Endometrium (tissue), 2 donors: ENCODE measurements at regions not wholly inside any gene's neighbourhood (a gene's known extent, or its start where the extent isn't known, plus 50 kb on each side); places are given as distances from the start of the nearest gene placed in this dataset.
"Not testable (repeated sequence)": the region's sequence is repeated elsewhere in the genome, so short reads cannot be mapped to it uniquely, and the experiment has no call there.

Experiments
- FAIRE-seq: peaks from 2 replicates; lab custom pipeline; 2012; peaks lifted over from hg19 to GRCh38; lab: Jason Lieb, UNC
- donor health status: control.
- donor health status: control.

DNA sequence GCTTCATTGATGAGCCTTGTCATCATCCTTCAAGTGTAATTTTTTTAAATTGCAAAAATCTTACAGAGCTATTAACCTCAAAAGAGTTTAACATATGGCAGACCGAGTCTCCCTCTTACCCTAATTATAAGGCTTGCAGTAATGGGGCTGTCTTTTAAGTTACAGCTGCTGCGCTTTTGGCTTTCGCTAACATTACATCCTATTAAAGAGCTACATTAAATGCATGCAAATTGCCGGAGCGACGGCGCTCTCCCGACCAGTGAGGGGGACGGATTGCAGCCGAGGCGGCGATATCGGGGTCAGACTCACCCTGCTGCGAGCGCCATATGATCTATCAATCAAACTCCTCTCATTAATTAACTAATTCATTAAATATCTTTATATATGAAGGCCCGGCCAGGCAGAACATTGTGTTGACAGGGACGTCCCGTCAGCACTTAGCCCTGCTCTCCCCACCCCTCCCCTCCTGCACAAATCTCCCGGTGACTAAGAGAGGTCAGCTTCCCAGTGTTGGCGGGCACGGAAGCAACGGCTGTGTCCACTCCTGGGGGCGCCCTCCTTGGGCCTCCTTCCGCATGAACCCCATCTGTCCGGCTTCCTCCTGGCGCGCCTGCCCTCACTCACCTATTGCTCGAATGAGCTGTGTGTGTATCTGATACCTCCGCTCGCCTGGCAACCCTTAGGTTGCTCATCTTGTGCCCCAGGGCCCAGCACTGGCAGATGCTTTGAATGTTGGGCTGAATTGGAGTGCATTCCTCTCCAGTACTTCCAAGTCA lies 156.0 kb upstream of the CADM1 start:
- no peak for FAIRE-seq

DNA sequence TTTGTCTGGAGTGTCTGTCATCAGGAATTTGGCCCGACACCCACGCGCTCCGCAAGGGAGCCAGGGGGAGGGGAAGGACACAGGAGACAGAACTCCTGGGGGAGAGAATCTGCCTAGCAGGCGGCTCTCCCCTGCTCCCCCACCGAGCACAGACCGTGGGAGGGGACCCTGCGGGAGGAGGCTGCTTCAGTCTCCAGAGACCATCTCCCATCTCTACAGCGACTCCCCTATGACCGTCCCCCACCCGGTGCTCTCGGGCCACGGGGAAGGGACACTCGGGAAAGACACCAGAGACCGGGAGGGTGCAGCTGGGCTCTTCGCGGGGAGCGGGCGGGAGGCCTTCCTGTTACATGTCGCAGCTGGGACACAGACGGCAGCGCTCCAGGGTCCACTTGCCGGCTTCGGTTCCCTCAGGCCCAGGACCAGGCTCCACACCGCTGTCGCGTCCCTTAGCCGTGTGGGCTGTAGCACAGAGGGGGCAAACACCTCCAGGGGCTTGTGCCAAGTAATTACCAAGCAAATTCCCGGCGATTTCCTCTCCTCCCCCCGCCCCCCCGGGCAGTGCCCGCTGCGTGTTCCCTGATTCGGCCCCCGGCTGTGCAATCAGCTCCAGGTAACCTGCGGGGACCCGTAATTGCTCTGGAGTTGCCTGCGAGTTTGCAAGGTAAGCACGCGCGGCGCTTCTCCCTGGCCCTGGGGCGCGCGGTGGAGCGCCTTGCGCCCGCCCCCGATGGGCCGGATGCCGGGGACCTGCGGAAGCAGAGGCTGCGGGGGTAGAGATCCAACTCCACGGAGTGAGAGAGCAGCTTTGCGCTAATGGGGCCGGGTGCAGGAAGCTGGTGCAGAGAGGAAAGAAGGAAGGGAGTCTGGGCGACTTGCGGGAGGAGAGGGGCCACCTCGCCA lies 155.1 kb upstream of the CADM1 start:
- no peak for FAIRE-seq

DNA sequence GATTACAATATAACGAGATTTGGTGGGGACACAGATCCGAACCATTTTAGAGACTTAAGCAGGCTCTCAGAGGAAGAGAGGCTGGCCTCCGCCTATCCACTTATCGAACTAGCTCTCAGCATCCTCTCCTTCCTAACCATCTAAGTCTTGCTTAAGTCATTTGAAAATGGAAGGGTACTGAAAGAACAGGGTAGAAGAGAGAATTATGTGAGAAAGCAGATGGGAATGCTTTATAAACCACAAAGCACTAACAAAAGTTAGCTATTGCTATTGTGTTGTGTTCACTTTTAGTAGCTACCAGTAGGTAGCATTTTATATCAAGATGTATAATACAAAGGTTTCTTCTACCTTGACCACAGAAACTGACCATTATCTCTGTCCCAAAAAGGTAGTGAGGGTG lies 153.4 kb upstream of the CADM1 start:
- FAIRE-seq, result no peak

DNA sequence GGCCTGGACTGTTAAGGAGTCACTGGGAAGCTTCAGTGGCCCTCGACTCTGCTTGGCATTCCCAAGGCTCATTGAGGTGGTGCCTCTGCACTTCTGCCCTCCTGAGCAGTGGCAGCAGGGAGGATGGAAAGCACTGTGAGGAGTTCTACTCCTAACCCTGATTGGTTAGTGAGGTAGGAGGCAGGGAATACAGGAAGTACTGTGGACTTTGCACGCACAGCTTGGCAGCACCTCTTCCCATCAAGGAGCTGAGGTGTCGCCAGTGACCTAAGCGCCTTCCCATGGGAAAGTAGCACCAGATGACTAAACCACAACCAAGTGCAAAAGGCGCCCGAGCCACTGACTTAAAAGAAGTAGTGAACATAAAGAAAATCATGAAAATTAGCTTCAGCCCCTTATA lies 152.5 kb upstream of the CADM1 start:
- no peak for FAIRE-seq

DNA sequence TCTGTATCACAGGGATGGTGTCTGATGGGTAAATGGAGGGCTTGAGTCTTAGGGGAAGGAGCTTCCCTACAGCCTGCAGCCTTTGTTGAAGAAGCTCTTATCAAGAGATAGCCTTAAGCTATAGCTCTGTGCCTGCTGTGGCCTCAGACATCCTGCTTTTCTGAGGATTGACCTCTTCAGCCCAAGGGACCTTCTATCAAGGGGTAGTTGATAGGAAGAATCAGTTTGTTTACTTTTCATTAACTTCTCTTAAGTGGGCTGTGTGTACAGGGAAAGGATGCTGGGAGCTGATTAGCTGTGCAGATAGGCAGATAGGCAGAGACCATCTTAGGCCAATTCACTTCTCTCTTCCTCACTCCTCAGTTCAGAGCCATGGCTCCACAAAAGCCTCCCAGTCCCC lies 151.8 kb upstream of the CADM1 start:
- no peak for FAIRE-seq

DNA sequence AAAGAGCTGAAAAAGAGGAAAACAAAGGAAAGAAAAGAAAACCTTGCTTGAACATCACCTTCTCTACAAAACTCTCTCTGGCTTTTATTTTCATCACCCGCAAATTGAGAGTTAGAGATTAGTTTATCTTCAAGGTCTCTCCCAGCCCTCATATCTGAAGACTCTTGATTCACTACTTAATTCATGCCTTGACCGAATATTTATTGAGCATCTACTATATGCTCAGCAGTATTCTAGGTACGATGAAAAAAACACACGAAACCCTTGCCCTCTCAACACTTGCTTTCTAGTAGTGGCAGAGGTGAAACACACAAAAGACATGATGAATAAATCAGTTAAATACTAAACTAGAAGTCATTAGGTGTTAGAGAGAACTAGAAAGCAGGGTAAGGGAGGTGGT lies 150.6 kb upstream of the CADM1 start:
- FAIRE-seq, result no peak

DNA sequence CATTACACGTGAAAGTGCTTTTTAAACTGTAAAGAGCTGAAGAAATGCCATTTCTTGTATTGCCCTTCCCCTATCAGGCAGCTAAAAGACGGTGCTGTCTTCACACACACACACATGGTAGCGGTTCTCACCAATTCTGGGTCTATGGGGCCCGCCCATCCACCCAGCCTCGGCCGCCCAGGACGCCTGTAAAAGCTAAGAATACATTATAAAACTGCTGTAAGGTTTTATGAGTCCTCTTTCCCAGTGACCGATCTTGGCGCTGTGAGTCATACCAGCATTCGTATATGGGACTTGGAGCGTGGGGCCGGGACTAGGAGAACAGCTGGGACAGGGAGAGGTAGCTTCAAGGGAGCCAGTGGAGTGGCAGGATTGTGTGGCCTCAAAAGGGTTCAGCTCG lies 149.7 kb upstream of the CADM1 start:
- no peak for FAIRE-seq

DNA sequence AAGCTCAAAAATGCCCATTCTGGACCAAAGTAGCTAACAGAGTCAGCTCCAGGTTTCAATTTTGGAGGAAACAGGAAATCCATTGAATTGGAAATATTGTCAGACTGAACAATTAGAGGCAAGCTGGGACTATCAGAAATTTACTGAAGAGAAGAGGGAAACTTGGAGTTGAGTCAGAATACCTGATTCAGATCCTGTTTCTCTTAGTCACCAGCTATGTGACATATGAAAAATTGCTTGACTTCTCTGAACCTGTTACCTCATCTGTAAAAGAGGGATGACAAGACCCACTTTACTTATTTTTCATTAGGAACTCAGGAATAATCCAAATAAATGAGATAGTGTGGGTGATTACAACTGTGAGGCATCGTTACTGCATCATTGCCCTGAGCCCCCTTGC lies 148.9 kb upstream of the CADM1 start:
- FAIRE-seq, result no peak

DNA sequence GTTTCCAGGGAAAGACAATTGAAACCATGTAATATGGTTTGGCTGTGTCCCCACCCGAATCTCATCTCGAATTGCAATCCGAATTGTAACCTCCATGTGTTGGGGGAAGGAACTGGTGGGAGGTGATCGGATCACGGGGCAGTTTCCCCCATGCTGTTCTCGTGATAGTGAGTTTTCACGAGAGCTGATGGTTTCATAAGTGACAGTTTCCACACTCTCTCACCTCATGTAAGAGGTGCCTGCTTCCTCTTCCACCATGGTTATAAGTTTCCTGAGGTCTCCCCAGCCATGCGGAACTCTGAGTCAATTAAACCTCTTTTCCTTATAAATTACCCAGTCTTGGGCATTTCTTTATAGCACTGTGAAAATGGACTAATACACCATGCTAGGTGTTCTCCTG lies 148.3 kb upstream of the CADM1 start:
- FAIRE-seq, result no peak

DNA sequence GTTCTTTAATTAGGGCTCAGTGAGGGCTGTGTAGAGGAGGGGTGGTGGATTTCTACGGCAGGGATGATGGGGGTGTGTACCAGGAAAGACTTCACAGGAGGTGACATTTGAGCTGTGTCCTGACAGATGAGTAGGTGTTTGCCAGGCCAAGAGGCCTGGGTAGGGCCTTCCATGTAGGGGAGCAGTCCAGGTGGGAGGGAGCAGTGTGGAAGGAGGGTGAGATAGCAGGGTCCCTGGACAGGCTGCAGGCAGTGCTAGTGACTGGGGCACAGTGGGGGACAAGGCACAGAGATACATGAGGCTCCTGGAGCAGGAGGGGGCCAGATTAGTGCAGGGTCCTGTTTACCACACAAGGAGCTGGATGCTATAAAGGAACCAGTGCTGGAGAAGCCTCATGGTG lies 147.9 kb upstream of the CADM1 start:
- FAIRE-seq, result no peak

DNA sequence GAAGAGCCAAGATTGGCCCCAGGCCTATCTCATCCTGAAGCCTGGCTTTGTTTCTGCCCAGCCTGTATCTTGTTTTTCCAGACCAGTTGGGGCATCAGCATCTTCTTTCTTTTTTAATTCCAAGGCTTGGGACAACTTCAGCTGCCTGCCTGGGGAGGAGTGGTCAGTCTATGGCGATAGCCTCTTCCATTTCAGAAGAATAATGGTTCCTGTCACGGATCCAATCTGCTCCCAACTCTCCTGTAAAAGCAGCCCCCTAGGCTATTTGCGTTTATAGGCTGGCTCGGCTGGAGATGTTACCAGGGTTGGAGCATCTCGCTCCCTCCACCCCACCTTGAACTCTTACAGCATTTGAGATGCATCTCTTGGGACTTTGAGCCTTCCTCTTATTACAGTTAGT lies 145.2 kb upstream of the CADM1 start:
- no peak for FAIRE-seq

DNA sequence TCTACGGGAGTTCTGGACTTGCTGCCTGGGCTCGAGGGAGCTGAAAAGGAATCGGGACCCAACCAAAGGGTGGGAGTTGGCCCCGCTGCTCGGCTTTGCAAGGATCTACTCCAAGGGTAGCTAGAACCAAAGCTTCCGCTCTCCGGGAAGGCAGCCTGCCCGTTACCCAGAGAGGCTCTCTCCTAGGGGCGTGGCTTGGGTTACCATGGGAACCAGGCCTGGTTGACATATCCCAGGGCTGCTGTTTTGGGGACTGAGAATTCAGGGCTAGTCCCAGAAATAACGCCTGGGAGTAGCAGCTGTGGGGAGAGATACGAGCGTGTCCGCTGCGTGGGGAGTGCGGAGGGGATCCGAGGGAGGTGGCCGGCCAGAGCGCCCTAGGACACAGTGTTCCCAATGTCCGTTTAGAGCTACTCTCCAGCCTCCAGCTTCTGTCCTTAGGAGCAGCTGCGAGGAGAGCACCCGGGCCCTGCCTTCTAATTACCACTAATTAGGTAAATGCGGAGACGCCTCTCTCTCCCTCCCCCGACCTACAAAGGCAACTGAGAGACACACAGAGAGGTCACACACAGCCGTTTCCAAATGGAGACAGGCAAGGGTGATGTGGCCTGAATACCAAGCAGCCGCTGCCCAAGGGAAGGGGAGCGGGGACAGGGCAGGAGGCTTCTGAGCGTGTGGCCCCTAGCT lies 141.6 kb upstream of the CADM1 start:
- no peak for FAIRE-seq

DNA sequence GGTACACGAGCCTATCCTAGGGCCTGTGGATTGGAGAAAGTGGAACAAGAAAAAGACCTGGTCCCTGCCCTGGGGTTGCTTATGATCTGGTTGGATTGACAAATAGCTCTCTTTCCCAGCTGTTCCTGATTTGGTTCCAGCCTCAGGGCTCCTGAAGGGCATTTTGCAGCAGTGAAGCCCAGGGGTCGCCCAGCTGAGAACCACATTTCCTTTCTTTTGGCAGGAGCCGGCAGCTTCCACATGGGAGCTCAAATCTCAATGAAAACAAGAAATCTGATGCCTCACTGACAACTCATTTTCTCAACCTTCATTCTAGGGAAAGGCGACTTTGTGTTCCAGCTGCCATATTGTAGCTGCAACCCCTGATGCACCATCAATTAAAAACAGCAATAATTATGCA lies 140.6 kb upstream of the CADM1 start:
- no peak for FAIRE-seq

DNA sequence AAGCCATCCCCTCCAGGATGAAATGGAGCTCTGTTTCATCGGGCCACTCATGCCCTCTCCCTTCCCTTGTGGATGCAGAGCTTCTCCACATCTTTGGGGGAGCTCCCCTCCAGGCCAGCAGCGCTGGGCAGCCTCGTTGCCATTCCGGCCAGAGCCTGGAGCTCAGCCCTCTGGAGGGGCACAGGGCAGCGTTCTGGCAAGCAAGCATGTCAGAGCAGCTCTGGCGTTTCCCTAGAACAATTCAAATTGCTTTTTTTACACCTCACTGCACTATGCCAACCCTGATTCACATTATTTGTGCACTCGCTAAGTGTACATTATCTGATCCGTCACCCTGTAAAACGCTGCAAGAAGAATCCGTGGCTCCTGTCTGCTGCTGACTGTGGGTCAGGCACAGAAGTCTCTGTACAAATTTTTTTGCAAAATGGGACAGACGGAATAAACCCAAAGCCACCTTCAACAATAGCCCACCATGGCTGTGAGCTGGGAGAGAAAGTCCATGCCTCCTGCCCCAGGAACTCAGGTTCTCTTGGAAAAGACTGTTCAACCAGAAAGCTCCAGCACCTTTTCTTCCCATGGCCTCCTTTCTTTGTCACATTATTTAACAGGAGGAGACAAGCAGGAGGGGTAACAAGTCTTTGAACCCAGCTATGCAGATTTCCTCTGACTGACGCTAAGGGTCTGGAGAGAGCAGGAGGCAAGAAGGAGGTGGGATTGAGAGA lies 139.5 kb upstream of the CADM1 start:
- FAIRE-seq, result no peak

DNA sequence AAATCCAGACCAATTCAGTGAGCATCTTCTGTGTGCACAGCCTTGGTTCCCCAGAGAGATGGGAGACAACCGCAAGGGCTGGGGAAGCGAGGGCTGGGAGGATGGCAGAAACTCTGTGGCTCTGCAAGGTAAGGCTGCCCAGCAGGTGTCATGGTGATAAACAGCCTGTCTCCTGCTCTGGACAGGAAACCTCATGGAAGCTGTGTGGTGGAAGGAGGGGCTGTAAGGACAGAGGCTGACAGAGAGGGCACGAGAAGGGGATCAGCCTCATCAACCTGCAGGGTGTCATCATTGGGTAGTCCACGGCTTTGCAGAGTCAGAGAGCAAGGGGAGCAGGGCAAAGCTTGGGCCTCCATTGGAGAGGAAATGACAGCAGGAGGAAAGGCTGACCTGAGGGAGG lies 138.4 kb upstream of the CADM1 start:
- no peak for FAIRE-seq

DNA sequence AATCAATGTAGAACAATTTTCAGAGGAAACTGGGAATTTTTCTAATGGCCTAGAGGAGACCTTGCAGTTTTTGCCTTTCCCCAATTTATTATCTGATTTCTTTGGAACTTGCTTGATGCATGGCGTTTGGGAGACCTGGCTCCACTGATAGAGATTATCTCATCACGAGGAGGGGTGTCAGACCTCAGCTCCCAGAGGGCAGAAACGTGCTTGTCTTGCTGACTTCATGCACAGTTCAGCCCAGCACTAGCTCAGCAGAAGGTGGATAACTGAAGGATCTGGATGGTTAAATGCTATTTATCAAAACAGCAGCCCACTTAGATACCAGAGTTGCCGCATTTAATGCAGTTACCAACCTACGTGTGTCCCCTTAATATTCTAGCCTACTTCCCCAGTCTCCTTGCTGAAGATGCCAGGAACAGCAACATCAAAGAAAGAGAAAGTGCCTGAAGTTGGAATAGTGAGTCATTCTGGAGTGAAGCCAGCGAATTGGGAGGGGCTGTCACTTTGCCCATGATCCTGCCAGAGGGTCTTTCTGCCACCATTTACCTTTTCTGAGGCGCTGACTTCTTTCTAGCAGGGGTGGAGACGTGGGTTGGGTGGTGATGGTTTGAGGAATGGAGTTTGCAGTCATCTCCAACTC lies 133.5 kb upstream of the CADM1 start:
- no peak for FAIRE-seq

DNA sequence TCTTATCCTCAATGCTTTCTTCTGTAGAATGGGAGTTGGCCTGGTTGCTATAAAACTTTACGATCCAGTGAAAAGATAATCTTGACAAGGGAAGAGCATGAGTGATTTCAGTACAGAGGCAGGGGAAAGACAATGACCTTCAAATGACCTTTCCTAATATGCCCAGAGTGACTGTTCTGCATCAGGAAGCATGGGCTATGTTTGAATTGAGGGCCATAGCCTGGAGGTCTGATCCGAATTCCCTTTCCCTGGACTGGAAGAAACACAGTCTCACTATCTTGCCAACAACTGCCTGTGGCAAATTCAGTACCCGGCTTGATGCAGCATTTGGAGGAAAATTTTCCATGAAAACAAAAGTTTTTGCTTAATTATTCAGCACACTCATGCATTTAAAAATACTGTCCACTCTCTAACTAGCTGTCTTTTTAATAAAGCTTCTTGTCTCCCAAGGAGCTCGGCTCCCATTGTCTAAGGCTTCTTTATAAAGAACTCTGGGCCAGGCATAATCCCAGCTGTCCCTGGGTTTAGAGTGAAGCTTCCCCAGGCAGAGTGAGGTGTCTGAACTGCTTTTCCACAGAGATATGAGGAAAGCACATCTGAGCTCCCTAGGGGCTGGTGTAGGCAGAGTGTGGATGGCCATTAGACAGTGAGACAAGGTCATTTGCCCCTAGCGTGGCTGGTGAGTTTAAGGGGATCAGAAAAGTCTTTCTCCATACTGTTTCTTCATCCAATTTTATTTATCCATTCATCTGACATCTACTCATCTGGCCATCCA lies 132.7 kb upstream of the CADM1 start:
- FAIRE-seq, result no peak

DNA sequence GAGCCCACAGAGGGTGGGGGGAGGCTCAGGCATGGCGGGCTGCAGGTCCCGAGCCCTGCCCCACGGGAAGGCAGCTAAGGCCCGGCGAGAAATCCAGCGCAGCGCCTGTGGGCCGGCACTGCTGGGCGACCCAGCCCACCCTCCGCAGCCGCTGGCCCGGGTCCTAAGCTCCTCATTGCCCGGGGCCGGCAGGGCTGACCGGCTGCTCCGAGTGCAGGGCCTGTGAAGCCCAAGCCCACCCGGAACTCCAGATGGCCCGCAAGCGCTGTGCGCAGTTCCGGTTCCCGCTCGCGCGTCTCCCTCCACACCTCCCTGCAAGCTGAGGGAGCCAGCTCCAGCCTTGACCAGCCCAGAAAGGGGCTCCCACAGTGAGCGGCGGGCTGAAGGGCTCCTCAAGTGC lies 129.8 kb upstream of the CADM1 start:
- not testable (repeated sequence) for FAIRE-seq

DNA sequence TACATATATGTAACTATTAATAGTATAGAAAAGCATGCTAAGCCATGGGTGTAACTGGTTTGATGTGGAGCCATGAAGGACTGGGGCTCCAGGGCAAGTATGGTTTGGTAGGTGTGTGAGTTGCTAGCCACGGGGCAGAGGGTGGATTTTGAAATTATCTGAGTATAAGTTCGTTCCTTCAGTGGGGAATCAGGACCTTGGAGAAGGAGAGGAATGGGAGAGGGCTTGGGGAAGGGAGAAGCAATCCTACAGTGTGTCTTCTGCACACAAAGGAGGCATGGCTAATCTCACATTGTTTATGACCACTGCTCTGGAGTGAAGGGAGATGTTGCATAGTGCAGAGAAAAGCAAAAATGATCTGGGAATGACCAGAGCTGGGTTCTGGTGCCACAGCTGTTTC lies 127.8 kb upstream of the CADM1 start:
- no peak for FAIRE-seq

DNA sequence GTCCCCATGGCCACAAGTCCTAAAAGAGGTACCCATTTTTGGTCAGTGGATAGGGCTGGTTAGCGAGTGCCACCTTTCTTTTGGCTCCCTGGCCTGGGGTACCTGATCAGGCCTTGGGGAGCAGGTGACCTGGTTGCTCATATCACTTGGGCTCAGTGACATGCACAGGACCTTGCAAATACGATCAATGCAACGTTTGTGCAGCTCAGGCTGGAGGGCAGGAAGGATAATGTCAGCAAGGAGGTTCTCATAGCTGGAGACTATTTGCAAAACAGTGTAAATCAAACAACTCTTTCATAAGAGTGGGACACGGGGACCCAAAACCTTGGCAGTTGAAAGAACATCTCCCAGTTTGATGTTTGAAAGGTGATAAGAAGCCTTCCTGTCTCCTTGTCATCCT lies 127.4 kb upstream of the CADM1 start:
- FAIRE-seq, result no peak

DNA sequence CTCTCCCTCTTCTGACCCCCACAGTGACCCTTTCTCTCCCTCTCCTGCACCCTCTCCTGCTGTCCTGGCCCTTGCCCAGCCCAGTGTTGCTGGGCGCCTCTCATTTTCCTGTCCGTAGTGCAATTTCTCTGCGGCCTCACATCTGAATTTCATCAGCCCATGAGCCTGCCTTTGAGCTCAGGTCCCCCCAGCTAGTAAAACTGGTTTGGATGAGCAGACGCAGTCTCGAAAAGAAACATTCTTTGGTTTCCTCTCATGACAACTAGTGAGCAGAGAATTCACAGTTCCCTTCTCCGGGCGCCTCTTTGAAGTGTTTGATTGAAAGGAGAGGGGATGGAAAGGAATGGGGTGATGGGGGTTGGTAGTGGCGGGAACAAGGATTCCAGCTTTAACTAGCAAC lies 126.0 kb upstream of the CADM1 start:
- no peak for FAIRE-seq
